Muscle layer of duodenum (tissue), 2 donors: ENCODE measurements at regions not wholly inside any gene's neighbourhood (a gene's known extent, or its start where the extent isn't known, plus 50 kb on each side); places are given as distances from the start of the nearest gene placed in this dataset.

ENCODE experiments used
- H3K27ac ChIP-seq: one replicate; pipeline ENCODE4 v1.7.0; 2013; ENCODE audit warnings: mild to moderate bottlenecking, low read length
- H3K27me3 ChIP-seq: one replicate; pipeline ENCODE4 v1.7.0; 2013; ENCODE audit warnings: low read depth, mild to moderate bottlenecking, control low read depth, low read length
- H3K36me3 ChIP-seq, 2 donors: one replicate each; pipeline ENCODE4 v1.7.0; 2013; ENCODE audit warnings: low read length in 2 of 2, control low read depth in 1 of 2, mild to moderate bottlenecking in 1 of 2; ENCODE audit not compliant: insufficient read depth in 2 of 2, control insufficient read depth in 1 of 2
- H3K4me1 ChIP-seq, 2 donors: one replicate each; pipeline ENCODE4 v1.7.0; 2013; ENCODE audit warnings: low read length in 2 of 2, mild to moderate bottlenecking in 2 of 2, control low read depth in 1 of 2, moderate library complexity in 1 of 2; ENCODE audit not compliant: insufficient read depth in 2 of 2, control insufficient read depth in 1 of 2
- H3K4me3 ChIP-seq, 2 donors: one replicate each; pipeline ENCODE4 v1.7.0; 2013; ENCODE audit warnings: low read length in 2 of 2, low read depth in 1 of 2, mild to moderate bottlenecking in 1 of 2
- H3K9me3 ChIP-seq, 2 donors: one replicate each; pipeline ENCODE4 v1.7.0; 2013; ENCODE audit warnings: low read length in 2 of 2, control low read depth in 1 of 2, mild to moderate bottlenecking in 1 of 2; ENCODE audit not compliant: control insufficient read depth in 1 of 2
- donor health status: healthy.

DNA sequence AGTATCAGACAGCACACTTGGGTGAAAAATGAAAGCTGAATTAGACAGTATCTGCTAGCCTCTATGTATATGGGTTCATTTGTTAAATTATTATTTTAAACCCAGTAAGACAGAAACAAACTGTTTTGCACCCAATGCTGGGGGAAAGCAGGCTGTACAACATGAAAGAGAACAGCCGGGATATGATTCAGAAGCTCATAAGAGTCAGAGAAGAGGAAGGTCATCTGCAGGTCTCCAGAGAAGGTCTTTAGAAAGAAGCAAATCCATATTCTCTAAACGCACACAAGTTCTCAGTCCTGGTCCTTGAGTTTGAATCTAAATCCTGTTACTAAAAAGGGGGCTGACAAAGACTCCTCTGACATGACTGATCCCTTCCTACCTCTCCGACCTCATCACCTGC is 155.1 kb downstream of the SIPA1L2 start:
- H3K27me3 ChIP-seq, result no peaks in the 10 kb centered on the region
- H3K9me3 ChIP-seq, result no peaks in the 10 kb centered on the region
- no peak overlapping the region for H3K4me3 ChIP-seq
- H3K36me3 ChIP-seq, result peaks cover 10 to 19% of the 10 kb centered on the region in 2 donors
- H3K4me1 ChIP-seq, result no peaks in the 10 kb centered on the region
- no peak overlapping the region for H3K27ac ChIP-seq

DNA sequence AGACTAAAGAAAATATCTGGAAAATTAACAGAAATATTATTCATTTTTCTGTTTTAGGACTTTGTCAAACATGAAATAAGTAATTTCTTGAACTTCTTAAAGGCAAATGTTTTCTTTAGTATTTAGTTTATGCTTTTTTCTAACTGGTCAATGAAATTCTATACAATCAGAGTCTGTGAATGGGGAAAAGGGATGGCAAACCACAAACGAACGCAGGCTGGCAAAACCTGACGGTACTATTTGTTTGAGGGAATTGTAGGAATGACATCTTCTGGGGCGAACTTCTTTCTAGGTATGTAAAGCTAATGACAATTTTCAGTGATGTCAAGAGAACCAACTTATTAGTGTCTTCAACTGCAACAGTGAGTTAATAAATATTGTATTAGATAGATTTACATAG is 156.0 kb downstream of the SIPA1L2 start:
- peaks cover 3 to 20% of the 10 kb centered on the region in 2 donors for H3K36me3 ChIP-seq
- H3K4me1 ChIP-seq, result no peaks in the 10 kb centered on the region
- no peak overlapping the region for H3K4me3 ChIP-seq
- no peaks in the 10 kb centered on the region for H3K9me3 ChIP-seq
- H3K27me3 ChIP-seq, result no peaks in the 10 kb centered on the region
- no peak overlapping the region for H3K27ac ChIP-seq

DNA sequence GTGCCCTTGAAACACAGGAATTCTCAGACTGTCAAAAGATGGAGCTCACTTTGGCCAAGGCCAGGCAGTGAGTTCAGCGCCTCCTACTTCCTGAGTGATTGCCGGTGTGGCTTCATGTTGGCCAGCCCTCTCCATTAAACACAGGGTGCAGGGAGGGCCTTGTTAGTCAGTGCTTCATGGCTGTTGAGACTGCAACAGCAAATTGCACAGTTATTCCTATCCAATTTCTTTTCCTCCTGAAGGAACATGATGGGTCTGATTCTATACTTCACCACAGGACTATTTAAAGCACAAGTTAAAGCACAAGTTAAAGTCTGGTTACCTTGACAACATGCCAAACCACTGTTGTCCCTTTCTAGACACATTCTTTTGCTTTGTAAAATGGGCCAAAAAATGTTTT is 156.6 kb downstream of the SIPA1L2 start:
- no peaks in the 10 kb centered on the region for H3K4me1 ChIP-seq
- H3K27ac ChIP-seq, result no peak overlapping the region
- H3K27me3 ChIP-seq, result no peaks in the 10 kb centered on the region

DNA sequence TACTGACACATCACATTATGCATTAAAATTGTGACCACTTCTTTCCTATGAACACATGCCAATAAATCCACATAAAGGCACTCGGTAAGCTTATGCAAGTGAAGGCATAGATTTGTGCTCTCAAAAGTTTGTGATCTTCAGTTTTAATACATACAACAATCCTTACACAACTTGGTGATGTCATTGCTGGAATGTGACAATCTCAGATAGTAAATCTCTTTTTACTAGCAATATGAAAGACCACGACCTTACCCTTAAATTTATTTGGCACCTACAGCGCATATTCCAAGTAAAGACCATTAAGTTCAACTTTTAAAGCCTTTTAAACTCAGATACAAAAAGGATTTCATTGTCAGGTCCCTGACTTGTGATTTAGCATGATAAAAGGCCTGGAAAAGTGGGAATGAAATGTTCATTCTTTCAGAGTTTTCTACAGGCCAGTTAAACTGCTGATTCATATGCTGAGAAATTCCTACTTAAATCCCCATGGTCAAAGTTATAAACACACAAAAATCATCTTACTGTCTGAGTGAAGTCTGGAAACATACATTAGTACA is 157.4 kb downstream of the SIPA1L2 start:
- Histone ChIP-seq H3K27me3 (no peaks in the 10 kb centered on the region), H3K4me3 (no peak overlapping the region), H3K9me3 (no peaks in the 10 kb centered on the region), H3K36me3 (peaks cover 3 to 20% of the 10 kb centered on the region in 2 donors), H3K4me1 (no peaks in the 10 kb centered on the region), H3K27ac (no peak overlapping the region)

More for the DNA sequence above, 156.6 kb downstream of the SIPA1L2 start:
- Histone ChIP-seq H3K4me3 (no peak overlapping the region), H3K36me3 (peaks cover 3 to 20% of the 10 kb centered on the region in 2 donors), H3K9me3 (no peaks in the 10 kb centered on the region)

GRCh38 chr1:232471250-232471649 is 158.7 kb downstream of the SIPA1L2 start:
- peaks cover 7 to 19% of the 10 kb centered on the region in 2 donors for H3K36me3 ChIP-seq
- no peak overlapping the region for H3K27ac ChIP-seq
- H3K4me3 ChIP-seq, result no peak overlapping the region
- no peaks in the 10 kb centered on the region for H3K9me3 ChIP-seq
- H3K27me3 ChIP-seq, result no peaks in the 10 kb centered on the region
- H3K4me1 ChIP-seq, result no peaks in the 10 kb centered on the region

GRCh38 chr1:232470711-232471110 is 159.2 kb downstream of the SIPA1L2 start:
- Histone ChIP-seq H3K36me3 (peaks cover 7 to 19% of the 10 kb centered on the region in 2 donors), H3K4me3 (no peak overlapping the region), H3K27ac (no peak overlapping the region), H3K9me3 (no peaks in the 10 kb centered on the region), H3K27me3 (no peaks in the 10 kb centered on the region), H3K4me1 (no peaks in the 10 kb centered on the region)

DNA sequence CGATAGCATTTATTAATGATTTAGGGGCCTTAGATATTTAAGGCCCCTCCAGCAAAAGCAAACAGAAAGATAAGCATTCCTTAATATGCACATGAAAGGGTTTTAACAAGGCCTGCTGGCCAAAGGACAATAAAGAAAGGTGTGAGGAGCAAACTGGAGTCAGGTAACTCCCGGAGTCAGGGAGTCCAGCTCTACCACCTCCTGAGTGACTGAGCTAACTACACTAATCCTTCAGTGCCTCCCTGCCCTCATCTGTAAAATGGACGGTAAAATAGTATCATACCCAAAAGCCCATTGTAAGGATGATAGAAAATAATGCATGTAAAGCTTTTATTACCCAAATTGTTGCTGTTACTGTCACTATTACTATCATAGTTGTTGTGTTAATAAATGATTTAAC is 161.7 kb downstream of the SIPA1L2 start:
- no peaks in the 10 kb centered on the region for H3K9me3 ChIP-seq
- H3K4me3 ChIP-seq, result no peak overlapping the region
- no peak overlapping the region for H3K27ac ChIP-seq
- H3K27me3 ChIP-seq, result no peaks in the 10 kb centered on the region
- H3K4me1 ChIP-seq, result no peaks in the 10 kb centered on the region
- H3K36me3 ChIP-seq, result peaks cover 16 to 28% of the 10 kb centered on the region in 2 donors

DNA sequence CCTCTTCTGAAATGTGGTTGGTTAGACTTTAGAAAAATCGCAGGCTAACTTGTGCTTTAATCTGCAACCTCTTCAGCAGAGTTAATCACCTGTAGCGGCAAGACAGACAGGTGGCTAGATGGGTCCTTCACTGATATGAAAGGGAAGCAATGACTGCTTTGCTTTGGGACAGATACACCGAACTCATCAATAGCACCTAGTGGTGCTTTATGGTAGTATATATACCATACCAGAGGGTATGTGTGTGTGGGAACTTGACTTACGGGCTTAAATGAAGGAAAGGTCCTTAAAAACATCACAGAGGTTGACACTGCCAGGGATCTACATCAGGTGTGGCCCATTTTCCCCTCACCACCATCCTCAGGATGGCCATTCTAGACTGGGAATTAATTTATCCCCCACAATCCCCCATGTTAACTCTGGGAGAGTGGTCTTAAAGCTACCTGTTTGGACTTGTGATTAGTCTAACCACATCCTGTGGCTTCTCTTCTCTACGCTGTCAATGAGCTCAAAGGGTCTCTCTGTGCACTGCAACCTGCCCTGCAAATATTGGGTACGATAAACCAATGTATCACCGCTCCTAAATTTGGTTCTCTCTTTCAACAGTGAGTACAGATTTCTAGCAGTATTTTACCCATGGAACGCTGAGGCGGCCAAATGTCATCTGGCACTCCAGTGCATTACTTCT is 162.7 kb downstream of the SIPA1L2 start:
- peaks cover 16 to 28% of the 10 kb centered on the region in 2 donors for H3K36me3 ChIP-seq
- H3K4me1 ChIP-seq, result no peaks in the 10 kb centered on the region
- no peaks in the 10 kb centered on the region for H3K27me3 ChIP-seq
- no peak overlapping the region for H3K4me3 ChIP-seq
- H3K27ac ChIP-seq, result no peak overlapping the region
- no peaks in the 10 kb centered on the region for H3K9me3 ChIP-seq

DNA sequence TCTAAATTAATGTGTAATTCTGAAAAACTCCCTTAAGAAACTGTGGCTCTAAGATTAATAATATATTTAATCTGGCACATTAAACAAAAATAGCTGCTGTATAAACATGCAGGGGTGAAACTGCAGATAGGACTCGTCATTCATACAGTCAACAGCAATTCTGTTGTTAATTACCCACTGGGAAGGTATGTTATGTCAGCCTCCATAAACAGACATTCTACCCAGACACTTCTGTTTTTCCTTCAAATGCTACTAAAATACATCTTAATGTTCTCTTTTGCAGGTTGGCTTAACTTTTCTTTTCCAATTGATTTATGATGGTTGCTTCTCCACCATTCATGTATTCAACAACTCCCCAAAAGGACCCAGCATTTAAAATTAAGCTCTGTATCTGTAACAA is 165.6 kb downstream of the SIPA1L2 start:
- peaks cover 18 to 20% of the 10 kb centered on the region in 2 donors for H3K36me3 ChIP-seq
- H3K27ac ChIP-seq, result no peak overlapping the region
- no peaks in the 10 kb centered on the region for H3K27me3 ChIP-seq
- no peaks in the 10 kb centered on the region for H3K4me1 ChIP-seq
- H3K9me3 ChIP-seq, result no peaks in the 10 kb centered on the region
- H3K4me3 ChIP-seq, result no peak overlapping the region

DNA sequence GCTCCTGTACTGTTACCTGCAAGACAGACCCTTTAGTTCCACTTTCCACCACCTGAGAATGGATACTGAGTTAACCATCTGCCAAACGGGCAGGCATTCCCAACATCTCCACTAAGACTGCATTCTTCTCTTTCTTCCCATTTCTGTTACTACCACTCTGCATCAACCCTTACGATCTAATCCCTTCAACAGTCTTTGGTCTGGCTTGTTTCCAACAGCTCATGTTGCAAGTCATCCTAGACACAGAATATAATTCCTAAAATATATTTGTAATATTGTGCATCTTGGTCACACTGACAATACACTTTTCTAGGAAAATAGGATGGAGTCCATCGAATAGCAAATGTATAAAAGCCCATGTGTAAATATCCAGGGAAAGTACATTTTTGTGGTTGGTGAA is 166.7 kb downstream of the SIPA1L2 start:
- Histone ChIP-seq H3K4me3 (no peak overlapping the region), H3K27me3 (no peaks in the 10 kb centered on the region), H3K9me3 (no peaks in the 10 kb centered on the region), H3K4me1 (no peaks in the 10 kb centered on the region), H3K27ac (no peak overlapping the region), H3K36me3 (peaks cover 13 to 20% of the 10 kb centered on the region in 2 donors)

DNA sequence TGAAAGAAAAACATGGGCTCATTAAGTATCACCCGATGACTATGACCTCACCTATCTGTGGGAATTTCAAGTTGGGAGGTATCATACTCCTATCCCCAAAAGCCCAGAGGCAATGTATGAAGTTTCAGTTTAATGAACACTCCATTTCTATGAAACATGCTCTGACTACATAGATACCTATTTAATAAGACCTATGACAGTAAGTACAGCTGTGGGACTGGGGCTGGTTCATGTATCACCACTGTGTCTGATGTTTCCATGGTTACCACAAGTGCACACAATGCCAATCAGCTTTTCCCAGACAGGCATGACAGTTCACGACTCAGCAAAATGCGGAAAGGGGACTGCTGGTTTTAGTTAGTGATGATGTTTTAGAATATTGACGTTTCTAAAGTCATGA is 167.7 kb downstream of the SIPA1L2 start:
- Histone ChIP-seq H3K36me3 (peaks cover 13 to 20% of the 10 kb centered on the region in 2 donors), H3K4me3 (no peak overlapping the region), H3K27ac (no peak overlapping the region), H3K4me1 (no peaks in the 10 kb centered on the region), H3K27me3 (no peaks in the 10 kb centered on the region), H3K9me3 (no peaks in the 10 kb centered on the region)

DNA sequence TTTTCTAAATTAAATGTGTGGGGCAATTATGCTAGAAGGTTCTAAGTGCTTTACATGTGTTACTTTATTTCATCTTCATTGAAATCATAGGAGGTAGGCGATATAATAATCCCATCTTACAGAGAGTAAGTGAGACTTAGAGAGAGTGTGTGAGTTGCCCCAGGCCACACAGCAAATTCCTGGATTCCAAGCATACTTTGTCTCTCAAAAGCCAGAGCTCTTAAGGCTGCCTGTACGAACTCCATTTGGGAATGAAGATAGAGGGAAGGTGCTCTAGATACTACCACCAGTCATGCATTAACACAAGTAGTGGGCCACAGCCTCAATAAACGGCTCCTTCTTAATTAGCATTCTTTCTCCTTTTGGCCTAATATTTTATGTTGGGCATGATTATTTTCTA is 170.1 kb downstream of the SIPA1L2 start:
- no peak overlapping the region for H3K27ac ChIP-seq
- H3K9me3 ChIP-seq, result no peaks in the 10 kb centered on the region
- H3K27me3 ChIP-seq, result no peaks in the 10 kb centered on the region
- H3K4me3 ChIP-seq, result no peak overlapping the region
- peaks cover 5 to 11% of the 10 kb centered on the region in 2 donors for H3K36me3 ChIP-seq
- H3K4me1 ChIP-seq, result no peaks in the 10 kb centered on the region
